ENCODE measurements at regions not wholly inside any gene's neighbourhood (a gene's known extent, or its start where the extent isn't known, plus 50 kb on each side); places are given as distances from the start of the nearest gene placed in this dataset.
"Not testable (repeated sequence)": the region's sequence is repeated elsewhere in the genome, so short reads cannot be mapped to it uniquely, and the experiment has no call there.

DNA sequence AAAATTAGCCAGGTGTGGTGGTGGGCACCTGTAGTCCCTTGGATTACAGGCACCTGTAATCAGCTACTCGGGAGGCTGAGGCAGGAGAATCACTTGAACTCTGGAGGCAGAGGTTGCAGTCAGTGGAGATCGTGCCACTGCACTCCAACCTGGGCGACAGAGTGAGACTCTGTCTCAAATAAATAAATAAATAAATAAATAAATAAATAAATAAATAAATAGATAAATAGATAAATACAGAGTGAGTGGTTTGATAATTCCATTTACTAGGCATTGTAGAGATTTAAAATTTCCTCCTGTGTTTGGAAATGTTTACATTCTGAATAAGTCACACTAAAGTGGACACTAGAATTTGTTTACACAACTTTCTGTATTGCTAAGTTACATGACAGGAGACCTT lies 504.4 kb upstream of the SEL1L start:
- H3K79me2 ChIP-seq (ENCODE audit: control insufficient read depth, insufficient read depth, low read length, unreplicated experiment); H3K4me1 ChIP-seq (ENCODE audit: control insufficient read depth, insufficient read depth, low read length, unreplicated experiment); H3K4me3 ChIP-seq (ENCODE audit: low read depth, low read length): not testable (repeated sequence)

DNA sequence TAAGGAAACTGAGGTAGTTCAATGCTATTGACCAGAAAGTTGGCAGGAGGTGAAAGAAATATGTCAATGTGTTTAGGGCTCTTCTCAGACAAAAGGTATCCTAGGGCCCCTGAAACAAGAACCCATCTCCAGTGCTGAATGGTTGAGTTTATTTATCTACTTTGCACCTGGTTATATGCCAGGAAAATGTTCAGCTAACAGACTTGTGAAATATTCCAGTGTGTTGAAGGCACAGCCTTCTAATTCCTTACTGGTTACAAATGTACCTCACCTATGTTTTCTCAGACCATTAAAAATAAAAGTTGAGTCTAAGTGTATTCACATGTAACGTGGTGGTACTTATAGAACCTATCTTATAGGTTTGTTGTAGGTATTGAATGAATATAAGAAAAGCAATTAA lies 511.7 kb upstream of the SEL1L start:
- H3K4me3 ChIP-seq (ENCODE audit: low read depth, low read length): no peak overlapping the region
- no peak overlapping the region for H2AFZ ChIP-seq (ENCODE audit: low read length, unreplicated experiment)
- H3K4me1 ChIP-seq (ENCODE audit: control insufficient read depth, insufficient read depth, low read length, unreplicated experiment): no peaks in the 10 kb centered on the region
- no peaks in the 10 kb centered on the region for H3K36me3 ChIP-seq (ENCODE audit: insufficient read depth, low read length)
- no peak overlapping the region for H3K27ac ChIP-seq (ENCODE audit: low read depth, low read length)
- no peaks in the 10 kb centered on the region for H3K79me2 ChIP-seq (ENCODE audit: control insufficient read depth, insufficient read depth, low read length, unreplicated experiment)
- no peaks in the 10 kb centered on the region for H3K27me3 ChIP-seq (ENCODE audit: insufficient read depth, low read length)

More for the DNA sequence above, 504.4 kb upstream of the SEL1L start:
- not testable (repeated sequence) for H3K27ac ChIP-seq (ENCODE audit: low read depth, low read length); H3K36me3 ChIP-seq (ENCODE audit: insufficient read depth, low read length); H3K27me3 ChIP-seq (ENCODE audit: insufficient read depth, low read length); H2AFZ ChIP-seq (ENCODE audit: low read length, unreplicated experiment)

DNA sequence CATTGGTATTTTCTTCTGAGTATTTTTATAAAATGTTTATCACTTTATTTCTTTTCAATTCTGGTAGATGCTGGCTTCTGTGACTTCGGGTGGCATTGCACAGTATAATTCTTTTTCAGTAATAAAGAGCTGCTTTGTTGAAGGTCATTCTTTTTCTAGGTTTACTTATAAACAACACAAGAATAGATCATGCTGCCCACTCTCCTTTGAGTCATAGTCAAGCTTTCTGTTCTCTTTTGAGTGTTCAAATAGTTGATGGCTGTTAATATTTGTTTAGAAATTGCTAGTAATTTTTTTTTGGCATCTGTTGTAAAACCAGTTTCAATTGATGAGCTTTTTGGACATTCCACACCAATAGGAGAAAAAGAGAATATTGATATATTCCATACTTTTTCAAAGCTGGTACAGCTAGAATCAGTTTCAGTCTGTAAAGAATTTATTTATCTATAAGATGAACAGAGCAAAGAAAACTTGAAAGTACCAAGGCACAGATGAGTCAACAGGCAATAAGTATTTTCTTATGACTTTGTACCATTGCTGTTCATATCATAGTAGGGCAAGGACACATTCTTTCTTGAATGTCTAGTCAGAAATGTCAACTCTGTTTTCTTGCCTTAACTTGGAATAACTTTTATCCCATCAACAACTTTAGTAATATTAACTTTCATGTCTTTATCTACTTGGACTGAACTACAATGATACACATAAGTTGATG lies 513.0 kb upstream of the SEL1L start:
- Histone ChIP-seq H3K27ac (ENCODE audit: low read depth, low read length) (no peak overlapping the region), H3K27me3 (ENCODE audit: insufficient read depth, low read length) (no peaks in the 10 kb centered on the region), H2AFZ (ENCODE audit: low read length, unreplicated experiment) (no peak overlapping the region), H3K36me3 (ENCODE audit: insufficient read depth, low read length) (no peaks in the 10 kb centered on the region), H3K4me1 (ENCODE audit: control insufficient read depth, insufficient read depth, low read length, unreplicated experiment) (no peaks in the 10 kb centered on the region), H3K79me2 (ENCODE audit: control insufficient read depth, insufficient read depth, low read length, unreplicated experiment) (no peaks in the 10 kb centered on the region), H3K4me3 (ENCODE audit: low read depth, low read length) (no peak overlapping the region)

DNA sequence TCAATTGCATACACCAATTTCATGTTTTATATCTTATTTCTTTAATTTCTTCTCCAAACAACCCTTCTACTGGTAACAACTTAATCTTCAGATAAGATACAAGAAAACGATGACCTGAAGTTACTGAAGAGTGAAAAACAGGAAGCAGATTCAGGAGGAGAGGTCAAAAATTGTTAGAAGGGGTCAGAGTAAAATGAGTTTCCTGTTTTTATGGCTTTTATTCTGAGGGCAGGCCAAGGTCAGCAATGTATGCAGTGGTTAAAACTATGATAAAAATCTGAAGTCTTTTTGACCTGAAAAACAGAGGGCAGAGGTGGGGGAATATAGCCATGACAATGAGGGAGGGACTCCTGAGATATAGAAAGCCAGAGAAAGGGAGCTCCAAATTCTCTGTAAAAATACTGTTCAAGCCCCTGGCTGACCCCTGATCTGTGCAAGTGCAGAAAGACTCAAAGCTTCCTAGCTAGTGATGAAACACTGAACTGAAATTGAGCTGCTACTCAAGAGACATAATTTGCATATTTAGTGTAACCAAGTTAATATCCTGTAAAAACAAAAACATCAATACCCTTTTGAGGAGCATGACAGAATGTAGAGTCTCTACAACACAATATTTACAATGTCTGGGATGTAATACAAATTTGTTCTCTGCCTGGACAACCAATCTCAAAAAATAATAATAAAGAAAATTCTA lies 514.3 kb upstream of the SEL1L start:
- Histone ChIP-seq H3K27me3 (ENCODE audit: insufficient read depth, low read length) (no peaks in the 10 kb centered on the region), H3K79me2 (ENCODE audit: control insufficient read depth, insufficient read depth, low read length, unreplicated experiment) (no peaks in the 10 kb centered on the region), H3K4me3 (ENCODE audit: low read depth, low read length) (no peak overlapping the region), H3K4me1 (ENCODE audit: control insufficient read depth, insufficient read depth, low read length, unreplicated experiment) (no peaks in the 10 kb centered on the region), H2AFZ (ENCODE audit: low read length, unreplicated experiment) (no peak overlapping the region), H3K27ac (ENCODE audit: low read depth, low read length) (no peak overlapping the region), H3K36me3 (ENCODE audit: insufficient read depth, low read length) (no peaks in the 10 kb centered on the region)

DNA sequence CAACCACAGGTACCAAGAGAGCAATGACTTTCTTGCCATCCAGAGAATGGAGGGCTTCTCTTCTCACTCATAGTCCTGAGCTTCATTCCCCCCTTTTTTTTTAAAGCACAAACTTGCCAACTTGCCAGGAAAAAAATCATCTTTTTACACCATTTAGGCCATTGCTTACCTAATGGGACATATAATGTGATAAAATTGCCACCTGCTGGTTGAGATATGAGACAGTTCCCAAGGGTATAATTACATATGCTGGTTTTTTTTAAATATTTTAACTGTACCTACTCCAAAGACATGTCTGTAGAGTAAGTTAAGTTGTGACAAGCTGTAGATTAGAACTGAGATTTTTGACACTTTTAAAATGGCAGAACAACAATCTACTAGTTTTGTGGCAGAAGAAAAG lies 519.1 kb upstream of the SEL1L start:
- no peak overlapping the region for H3K4me3 ChIP-seq (ENCODE audit: low read depth, low read length)
- no peaks in the 10 kb centered on the region for H3K79me2 ChIP-seq (ENCODE audit: control insufficient read depth, insufficient read depth, low read length, unreplicated experiment)
- no peaks in the 10 kb centered on the region for H3K4me1 ChIP-seq (ENCODE audit: control insufficient read depth, insufficient read depth, low read length, unreplicated experiment)
- no peak overlapping the region for H2AFZ ChIP-seq (ENCODE audit: low read length, unreplicated experiment)
- H3K27me3 ChIP-seq (ENCODE audit: insufficient read depth, low read length): no peaks in the 10 kb centered on the region
- H3K36me3 ChIP-seq (ENCODE audit: insufficient read depth, low read length): no peaks in the 10 kb centered on the region
- H3K27ac ChIP-seq (ENCODE audit: low read depth, low read length): no peak overlapping the region

DNA sequence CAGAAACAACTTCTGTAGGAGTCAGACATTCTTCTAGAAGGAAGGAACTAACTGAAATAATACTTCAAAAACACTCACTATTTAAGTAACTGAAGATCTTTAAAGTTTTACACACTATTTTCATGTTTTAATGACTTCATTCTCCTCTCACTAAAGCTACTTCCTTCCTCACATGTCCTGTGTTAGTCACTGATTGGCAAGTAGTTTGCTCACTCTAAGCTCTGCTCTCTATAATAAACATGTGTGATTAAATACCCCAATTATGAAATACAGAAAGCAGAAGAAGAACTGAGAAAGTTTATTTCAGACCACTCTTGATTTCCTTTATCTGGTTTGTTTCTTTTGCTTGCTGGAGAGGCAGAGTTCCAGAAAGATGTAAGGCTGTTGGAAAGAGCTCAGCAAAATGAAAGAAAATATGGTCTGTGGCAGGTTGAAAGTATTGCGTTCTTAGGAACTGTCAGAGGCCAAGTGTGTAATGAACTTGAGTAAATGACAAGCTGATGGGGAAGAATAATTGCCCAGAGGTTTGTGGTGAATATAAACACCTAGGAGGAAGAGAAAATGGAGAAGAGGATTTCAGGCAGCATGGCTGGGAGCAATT lies 522.0 kb upstream of the SEL1L start:
- Histone ChIP-seq H3K4me1 (ENCODE audit: control insufficient read depth, insufficient read depth, low read length, unreplicated experiment) (no peaks in the 10 kb centered on the region), H3K4me3 (ENCODE audit: low read depth, low read length) (no peak overlapping the region), H3K27me3 (ENCODE audit: insufficient read depth, low read length) (no peaks in the 10 kb centered on the region), H2AFZ (ENCODE audit: low read length, unreplicated experiment) (no peak overlapping the region), H3K79me2 (ENCODE audit: control insufficient read depth, insufficient read depth, low read length, unreplicated experiment) (no peaks in the 10 kb centered on the region), H3K27ac (ENCODE audit: low read depth, low read length) (no peak overlapping the region), H3K36me3 (ENCODE audit: insufficient read depth, low read length) (no peaks in the 10 kb centered on the region)

DNA sequence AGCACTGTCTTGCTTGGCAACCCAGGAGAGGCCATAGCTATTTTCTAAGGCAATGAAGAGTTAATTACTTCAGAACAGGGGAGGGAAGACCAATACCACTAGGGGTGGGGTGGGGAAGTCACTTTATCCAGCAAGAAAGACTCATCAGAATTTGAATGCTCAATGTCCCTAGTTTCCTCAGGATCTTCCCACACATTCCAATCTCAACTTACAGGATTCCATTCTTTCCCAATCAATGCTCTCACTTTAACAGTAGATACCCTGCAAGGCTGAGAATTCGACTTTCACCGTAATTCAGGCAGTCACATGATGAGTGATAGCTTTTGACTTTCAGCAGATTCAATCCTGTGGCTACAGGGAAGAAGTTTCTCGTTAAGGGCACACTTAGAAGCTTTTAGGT lies 526.6 kb upstream of the SEL1L start:
- Histone ChIP-seq H3K4me3 (ENCODE audit: low read depth, low read length) (no peak overlapping the region), H3K27ac (ENCODE audit: low read depth, low read length) (no peak overlapping the region), H3K36me3 (ENCODE audit: insufficient read depth, low read length) (no peaks in the 10 kb centered on the region), H2AFZ (ENCODE audit: low read length, unreplicated experiment) (no peak overlapping the region), H3K79me2 (ENCODE audit: control insufficient read depth, insufficient read depth, low read length, unreplicated experiment) (no peaks in the 10 kb centered on the region), H3K4me1 (ENCODE audit: control insufficient read depth, insufficient read depth, low read length, unreplicated experiment) (no peaks in the 10 kb centered on the region), H3K27me3 (ENCODE audit: insufficient read depth, low read length) (no peaks in the 10 kb centered on the region)

DNA sequence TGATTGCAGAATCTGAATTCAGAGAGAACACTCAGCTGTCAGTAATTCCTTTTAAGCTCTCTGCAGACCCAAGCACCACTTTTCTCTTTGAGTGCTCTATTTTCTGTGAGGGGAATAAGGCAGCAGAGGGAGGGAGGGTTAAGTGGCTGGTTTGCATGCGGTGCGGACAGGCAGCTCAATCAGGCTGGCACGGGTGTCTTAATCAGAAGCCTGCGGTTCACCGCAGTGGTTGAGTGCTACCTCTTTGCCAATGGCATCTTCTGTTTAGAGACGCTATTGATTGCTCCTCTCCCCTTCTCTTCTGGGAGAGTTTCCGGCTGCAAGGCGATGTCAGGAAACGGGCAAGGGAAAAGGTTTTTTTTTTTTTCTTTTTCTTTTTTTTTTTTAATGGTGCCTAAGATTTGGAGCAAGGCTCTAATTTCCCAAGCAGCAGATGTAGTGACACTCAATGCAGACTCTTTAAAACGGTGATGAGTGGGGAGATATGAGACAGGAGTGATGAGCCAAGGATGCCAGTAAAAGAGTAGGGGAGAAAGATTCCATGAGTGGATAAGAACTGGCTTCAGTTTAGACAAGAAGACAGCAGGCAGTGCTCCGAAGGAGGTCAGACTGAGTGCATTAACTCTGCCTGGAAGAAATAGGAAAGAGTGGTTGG lies 533.7 kb upstream of the SEL1L start:
- no peak overlapping the region for H3K27ac ChIP-seq (ENCODE audit: low read depth, low read length)
- no peaks in the 10 kb centered on the region for H3K4me1 ChIP-seq (ENCODE audit: control insufficient read depth, insufficient read depth, low read length, unreplicated experiment)
- no peaks in the 10 kb centered on the region for H3K27me3 ChIP-seq (ENCODE audit: insufficient read depth, low read length)
- no peaks in the 10 kb centered on the region for H3K79me2 ChIP-seq (ENCODE audit: control insufficient read depth, insufficient read depth, low read length, unreplicated experiment)
- no peak overlapping the region for H3K4me3 ChIP-seq (ENCODE audit: low read depth, low read length)
- H3K36me3 ChIP-seq (ENCODE audit: insufficient read depth, low read length): no peaks in the 10 kb centered on the region
- H2AFZ ChIP-seq (ENCODE audit: low read length, unreplicated experiment): no peak overlapping the region

DNA sequence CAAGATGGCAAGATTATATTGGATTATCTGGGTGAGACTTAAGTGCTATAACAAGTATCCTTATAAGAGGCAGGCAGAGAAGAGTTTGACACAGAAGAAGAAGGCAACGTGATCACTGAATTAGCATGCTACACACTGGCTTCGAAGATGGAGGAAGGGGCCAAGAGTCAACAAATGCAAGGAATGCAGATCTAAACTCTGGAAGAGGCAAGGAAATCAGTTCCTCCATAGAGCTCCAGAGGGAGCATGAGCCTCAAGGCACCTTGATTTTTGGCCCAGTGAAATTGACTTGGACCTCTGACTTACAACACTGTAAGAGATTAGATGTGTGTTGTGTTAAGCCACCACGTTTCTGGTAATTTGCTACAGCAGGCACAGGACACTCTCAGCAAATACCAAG lies 536.4 kb upstream of the SEL1L start:
- Histone ChIP-seq H3K27ac (ENCODE audit: low read depth, low read length) (no peak overlapping the region), H3K79me2 (ENCODE audit: control insufficient read depth, insufficient read depth, low read length, unreplicated experiment) (no peaks in the 10 kb centered on the region), H3K27me3 (ENCODE audit: insufficient read depth, low read length) (no peaks in the 10 kb centered on the region), H3K36me3 (ENCODE audit: insufficient read depth, low read length) (no peaks in the 10 kb centered on the region), H3K4me1 (ENCODE audit: control insufficient read depth, insufficient read depth, low read length, unreplicated experiment) (no peaks in the 10 kb centered on the region), H2AFZ (ENCODE audit: low read length, unreplicated experiment) (no peak overlapping the region), H3K4me3 (ENCODE audit: low read depth, low read length) (no peak overlapping the region)

DNA sequence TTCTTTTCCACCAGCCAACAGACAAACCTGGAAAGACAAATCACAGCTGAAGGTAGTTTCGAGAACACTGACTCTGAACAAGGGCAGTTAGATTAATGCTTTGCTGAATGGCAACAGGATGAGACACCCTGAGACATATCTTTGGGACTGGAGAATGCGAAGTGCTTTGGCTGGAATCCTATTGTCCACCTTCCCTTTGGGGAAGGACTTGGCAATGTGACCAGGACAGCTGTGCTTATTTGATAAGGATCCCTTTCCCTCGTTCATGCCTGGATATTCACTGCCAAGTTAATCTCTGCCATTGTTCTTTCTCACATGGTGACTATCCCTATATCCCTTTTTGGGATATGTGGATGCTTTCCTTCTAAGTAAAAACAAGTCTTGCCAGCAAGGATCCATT lies 537.1 kb upstream of the SEL1L start:
- Histone ChIP-seq H3K79me2 (ENCODE audit: control insufficient read depth, insufficient read depth, low read length, unreplicated experiment) (no peaks in the 10 kb centered on the region), H3K4me3 (ENCODE audit: low read depth, low read length) (no peak overlapping the region), H3K4me1 (ENCODE audit: control insufficient read depth, insufficient read depth, low read length, unreplicated experiment) (no peaks in the 10 kb centered on the region), H2AFZ (ENCODE audit: low read length, unreplicated experiment) (no peak overlapping the region), H3K27me3 (ENCODE audit: insufficient read depth, low read length) (no peaks in the 10 kb centered on the region), H3K27ac (ENCODE audit: low read depth, low read length) (no peak overlapping the region), H3K36me3 (ENCODE audit: insufficient read depth, low read length) (no peaks in the 10 kb centered on the region)

Data from ACC112 (cell line).